Transverse colon (tissue), 4 donors: ENCODE measurements at regions not wholly inside any gene's neighbourhood (a gene's known extent, or its start where the extent isn't known, plus 50 kb on each side); places are given as distances from the start of the nearest gene placed in this dataset.
A peak's percentile ranks its signal among the peaks of the same experiment; 100 is the strongest.
"Not testable (repeated sequence)": the region's sequence is repeated elsewhere in the genome, so short reads cannot be mapped to it uniquely, and the experiment has no call there.

Experiments used
- DNase-seq: peaks from one replicate; pipeline ENCODE4 v3.0.0-alpha.2; 2019
- H3K27ac ChIP-seq, 4 donors: fragments of 200-600 bp; sonication (generic); 2 replicates each; pipeline ENCODE4 v1.5.1; 2016 to 2018; ENCODE audit warnings: inconsistent platforms in 4 of 4
- H3K27me3 ChIP-seq: fragments of 200-600 bp; sonication (generic); 2 replicates; pipeline ENCODE4 v1.5.1; 2017; ENCODE audit warnings: inconsistent platforms
- H3K36me3 ChIP-seq, 4 donors: fragments of 200-600 bp; sonication (generic); 2 replicates each; pipeline ENCODE4 v1.5.1; 2017 to 2019; ENCODE audit warnings: inconsistent platforms in 4 of 4
- H3K4me1 ChIP-seq, 4 donors: fragments of 200-600 bp; sonication (generic); 2 replicates each; pipeline ENCODE4 v1.5.1; 2017 to 2020; ENCODE audit warnings: inconsistent platforms in 4 of 4
- H3K4me3 ChIP-seq, 4 donors: fragments of 200-600 bp; sonication (generic); 1 replicate in 1 of 4; 2 replicates in 3 of 4; pipeline versions ENCODE4 v1.5.1 to v1.6.1; 2017 to 2019; ENCODE audit warnings: inconsistent platforms in 4 of 4
- H3K9me3 ChIP-seq, 2 donors: fragments of 200-600 bp; sonication (generic); 2 replicates each; pipeline ENCODE4 v1.5.1; 2017 to 2019; ENCODE audit warnings: inconsistent platforms in 2 of 2
- WGBS, 2 donors: methylation state at CpG; one replicate each; pipeline ENCODE4 v1.1.5; 2018; ENCODE audit warnings: low coverage in 1 of 2; 5-methylcytosine and 5-hydroxymethylcytosine counted together
- in situ Hi-C, 4 donors: fragments of 200-750 bp; cut with MboI; loops; one replicate each; pipeline versions ENCODE4 v1.15.0 to v1.15.1; 2017; ENCODE audit warnings: low sequenced_read_pairs in 3 of 4, low pct_ligation_motif_present in 1 of 4, low pct_unique_long_range_greater_than_20kb in 1 of 4
- intact Hi-C: fragments of 100-400 bp; cut with DNase I; formaldehyde crosslinking; loops from one replicate; pipeline ENCODE4 v1.15.1; 2023; ENCODE audit warnings: low total_unique reads

DNA sequence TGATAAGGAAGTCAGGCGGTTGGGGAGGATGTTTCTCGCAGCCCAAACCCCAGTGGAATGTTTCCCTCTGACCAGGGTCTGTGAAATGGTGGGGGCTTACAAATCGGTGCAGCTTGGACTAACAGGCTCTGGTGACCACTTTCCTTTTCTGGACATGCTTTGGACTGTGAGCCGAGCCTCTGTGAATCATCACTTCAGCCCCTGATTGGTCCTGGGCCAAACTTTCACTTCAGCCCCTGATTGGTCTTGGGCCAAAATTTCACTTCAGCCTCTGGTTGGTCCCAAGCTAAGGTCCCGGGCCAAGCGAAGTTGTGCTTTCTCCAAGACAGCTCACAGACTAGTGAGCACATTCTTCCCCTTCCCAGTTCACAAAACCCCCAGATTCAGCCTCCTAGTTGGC lies 223.7 kb upstream of the ANKRD20A1 start:
- H3K4me3 ChIP-seq, H3K9me3 ChIP-seq, H3K27me3 ChIP-seq, H3K27ac ChIP-seq, H3K36me3 ChIP-seq, H3K4me1 ChIP-seq, intact Hi-C loops, DNase-seq, in situ Hi-C loops: not testable (repeated sequence)
- 69% methylated on average over 2 of the region's 6 CpGs; no CpG with 5 or more reads in 1 of the 2 donors for WGBS, 2 donors

DNA sequence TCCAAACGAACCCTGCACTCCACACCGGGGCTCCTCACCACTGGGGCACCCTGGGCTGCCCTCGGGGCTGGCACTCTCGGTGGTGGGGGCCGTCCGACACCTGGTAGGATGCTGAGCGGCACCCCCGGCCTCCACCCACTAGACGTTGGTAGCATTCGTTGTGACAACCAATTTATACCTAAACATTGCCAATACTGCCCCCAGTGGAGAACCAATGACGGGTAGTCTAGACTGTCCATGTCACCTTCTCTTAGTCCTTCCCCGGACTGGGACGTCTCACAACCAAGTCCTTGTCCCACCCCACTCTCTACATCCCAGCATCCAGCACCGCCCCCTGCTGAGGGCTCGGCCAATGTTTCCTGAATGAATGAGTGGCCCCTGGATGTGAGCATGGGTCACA lies 246.8 kb upstream of the ANKRD20A1 start:
- in situ Hi-C loops, DNase-seq: not testable (repeated sequence)

DNA sequence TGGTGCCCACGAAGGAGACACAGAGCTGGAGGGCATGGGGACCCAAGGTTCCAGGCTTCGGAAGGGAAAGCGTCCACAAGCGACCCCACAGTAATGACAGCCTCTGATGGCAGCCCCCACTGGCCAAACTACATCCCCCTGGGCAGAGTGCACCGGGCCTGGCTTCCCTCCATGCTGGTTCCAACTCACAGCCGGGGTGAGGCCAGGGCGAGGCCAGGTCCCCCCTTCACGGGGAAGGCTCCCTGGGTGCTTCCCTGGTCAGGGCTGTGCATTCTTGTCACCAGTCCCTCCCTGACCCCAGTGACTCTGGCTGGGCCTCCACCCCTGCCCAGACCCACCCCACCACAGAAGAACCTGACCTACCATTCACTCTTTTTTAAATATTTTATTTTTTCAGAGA lies 248.9 kb upstream of the ANKRD20A1 start:
- in situ Hi-C loops, H3K9me3 ChIP-seq, intact Hi-C loops, H3K27me3 ChIP-seq, DNase-seq, H3K4me3 ChIP-seq, H3K4me1 ChIP-seq, H3K36me3 ChIP-seq, H3K27ac ChIP-seq: not testable (repeated sequence)
- WGBS, 2 donors, result 94% methylated on average over 6 of the region's 8 CpGs; no CpG with 5 or more reads in 1 of the 2 donors

More for the DNA sequence above, 246.8 kb upstream of the ANKRD20A1 start:
- H3K4me1 ChIP-seq, H3K4me3 ChIP-seq, H3K27ac ChIP-seq, intact Hi-C loops, H3K36me3 ChIP-seq, H3K27me3 ChIP-seq, H3K9me3 ChIP-seq: not testable (repeated sequence)
- whole genome bisulfite sequencing, 2 donors, result 84 to 87% methylated on average over 3 to 10 of the region's 15 CpGs

DNA sequence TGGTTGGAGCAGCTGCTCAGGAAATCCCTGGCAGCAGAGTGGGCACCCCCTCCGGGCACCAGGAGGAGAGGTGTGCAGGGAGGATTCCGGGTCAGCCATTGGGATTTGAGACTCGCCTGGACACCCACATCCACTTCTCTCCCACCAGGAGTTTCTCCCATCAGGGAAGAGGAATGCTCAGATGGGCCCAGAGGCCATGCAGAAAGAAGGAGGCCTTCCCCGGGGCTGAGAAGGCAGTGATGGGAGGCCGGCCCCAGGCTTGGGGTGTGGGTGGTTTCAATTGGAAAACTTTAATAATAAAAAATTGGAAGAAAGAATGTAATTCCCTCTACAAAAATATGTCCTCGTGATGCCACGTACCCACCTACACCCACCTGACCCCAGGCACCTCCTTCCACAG lies 249.3 kb upstream of the ANKRD20A1 start:
- H3K4me3 ChIP-seq, H3K27me3 ChIP-seq, in situ Hi-C loops, H3K9me3 ChIP-seq, H3K36me3 ChIP-seq, H3K27ac ChIP-seq, DNase-seq, intact Hi-C loops, H3K4me1 ChIP-seq: not testable (repeated sequence)
- 73% methylated on average over 5 of the region's 7 CpGs; no CpG with 5 or more reads in 1 of the 2 donors for WGBS, 2 donors

DNA sequence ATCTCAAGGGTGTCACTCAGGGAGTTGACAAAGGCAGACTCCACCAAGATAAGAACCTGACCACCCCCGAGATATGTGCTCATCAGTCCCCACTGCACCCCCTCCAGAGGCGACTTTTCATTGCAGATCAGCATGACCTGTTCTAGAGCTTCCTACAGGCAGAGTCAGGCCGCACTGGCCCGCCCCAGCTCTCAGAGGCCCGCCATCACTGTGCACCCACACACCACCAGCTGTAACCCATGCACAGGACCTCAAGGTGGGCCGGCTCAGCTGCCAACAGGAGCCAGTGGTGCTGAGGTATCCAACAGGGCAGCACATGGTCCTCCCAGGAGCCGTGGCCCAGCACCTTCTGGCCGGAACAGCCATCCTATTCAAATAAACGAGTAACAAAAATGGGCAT lies 253.6 kb upstream of the ANKRD20A1 start:
- no CpG with 5 or more reads among the region's 9 CpGs for WGBS, 2 donors
- H3K36me3 ChIP-seq, H3K27me3 ChIP-seq, intact Hi-C loops, H3K4me3 ChIP-seq, H3K4me1 ChIP-seq, H3K27ac ChIP-seq, DNase-seq, in situ Hi-C loops, H3K9me3 ChIP-seq: not testable (repeated sequence)

DNA sequence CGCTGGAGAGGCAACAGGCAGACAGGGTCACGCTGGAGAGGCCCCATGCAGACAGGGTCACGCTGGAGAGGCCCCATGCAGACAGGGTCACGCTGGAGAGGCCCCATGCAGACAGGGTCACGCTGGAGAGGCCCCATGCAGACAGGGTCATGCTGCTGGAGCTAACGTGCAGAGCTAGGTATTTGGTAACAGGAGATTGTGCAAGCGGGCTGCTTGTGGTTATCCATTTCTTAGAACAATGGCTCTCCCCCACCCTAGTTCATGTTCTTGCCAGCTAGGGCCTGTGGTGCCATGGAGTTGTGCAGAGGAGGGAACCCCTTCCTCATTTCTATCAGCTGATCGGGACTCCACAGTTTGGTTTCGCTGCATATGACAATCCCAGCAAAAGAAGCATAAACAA lies 255.1 kb upstream of the ANKRD20A1 start:
- peak; percentile 21 for DNase-seq
- H3K4me3 ChIP-seq, H3K27me3 ChIP-seq, in situ Hi-C loops, intact Hi-C loops, H3K4me1 ChIP-seq, H3K36me3 ChIP-seq, H3K27ac ChIP-seq, H3K9me3 ChIP-seq: not testable (repeated sequence)
- no CpG with 5 or more reads among the region's 9 CpGs for WGBS, 2 donors

DNA sequence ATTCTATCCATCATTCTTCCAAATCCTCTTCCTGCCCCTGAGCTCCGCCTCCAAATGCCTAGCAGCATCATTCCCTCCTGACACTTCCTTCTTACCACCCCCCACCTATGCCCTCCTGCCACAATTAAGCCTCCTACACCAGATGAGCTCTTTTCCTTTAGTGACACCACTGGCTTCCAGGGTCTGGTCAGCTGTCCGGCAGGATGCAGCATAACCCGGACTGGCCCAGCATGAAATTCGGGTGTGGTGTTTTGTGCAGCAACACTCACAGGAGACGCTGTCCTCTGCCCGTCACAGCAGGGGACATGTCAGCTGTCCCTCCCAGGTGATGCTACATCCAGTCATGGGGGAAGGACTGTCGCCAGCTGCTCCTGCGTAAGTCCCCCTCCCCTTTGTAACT lies 266.3 kb upstream of the ANKRD20A1 start:
- no CpG with 5 or more reads among the region's 8 CpGs for WGBS, 2 donors
- DNase-seq, H3K27me3 ChIP-seq, H3K27ac ChIP-seq, H3K36me3 ChIP-seq, intact Hi-C loops, in situ Hi-C loops, H3K9me3 ChIP-seq, H3K4me3 ChIP-seq, H3K4me1 ChIP-seq: not testable (repeated sequence)

DNA sequence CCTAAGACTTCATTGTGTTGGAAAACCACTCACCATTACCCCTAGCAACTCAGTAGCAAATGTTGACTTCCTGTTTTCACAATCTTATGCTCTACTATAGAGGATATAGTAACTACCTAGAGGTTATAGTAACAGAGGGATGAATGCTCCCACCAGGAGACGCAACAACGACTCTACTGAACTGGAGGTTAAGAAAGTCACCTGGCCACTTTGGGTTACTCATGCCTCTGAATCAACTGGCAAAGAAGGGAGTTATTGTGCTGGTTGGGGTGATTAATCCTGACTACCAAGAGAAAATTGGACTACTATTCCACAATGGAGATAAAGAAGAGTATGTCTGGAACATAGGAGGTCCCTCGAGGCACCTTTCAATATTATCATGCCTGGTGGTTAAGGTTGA lies 302.9 kb upstream of the ANKRD20A1 start:
- intact Hi-C loops, H3K36me3 ChIP-seq, H3K27me3 ChIP-seq, H3K9me3 ChIP-seq, H3K4me1 ChIP-seq, in situ Hi-C loops, DNase-seq, H3K27ac ChIP-seq, H3K4me3 ChIP-seq: not testable (repeated sequence)
- WGBS, 2 donors, result no CpG with 5 or more reads among the region's 3 CpGs

DNA sequence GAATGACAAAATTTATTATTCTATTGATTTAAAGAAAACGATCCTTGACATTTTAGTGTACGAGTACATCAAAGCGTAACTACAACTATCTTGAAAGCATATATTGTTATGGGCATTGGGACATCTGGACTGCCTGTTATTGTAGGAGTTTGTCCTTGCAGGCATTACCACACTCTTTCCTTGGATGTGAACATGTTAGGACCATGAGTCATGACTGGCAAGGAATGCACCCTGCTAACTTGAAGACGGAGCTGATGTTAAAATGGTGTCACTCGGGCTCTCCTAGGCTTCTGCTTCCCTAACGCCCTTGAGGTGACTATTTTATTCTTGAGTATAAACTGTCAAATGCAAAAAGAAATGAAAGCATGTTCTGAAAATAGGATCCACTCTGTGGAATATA lies 308.7 kb upstream of the ANKRD20A1 start:
- H3K27me3 ChIP-seq, DNase-seq, H3K4me1 ChIP-seq, H3K9me3 ChIP-seq, in situ Hi-C loops, intact Hi-C loops, H3K36me3 ChIP-seq, H3K4me3 ChIP-seq, H3K27ac ChIP-seq: not testable (repeated sequence)
- WGBS, 2 donors, result no CpG with 5 or more reads among the region's 6 CpGs

DNA sequence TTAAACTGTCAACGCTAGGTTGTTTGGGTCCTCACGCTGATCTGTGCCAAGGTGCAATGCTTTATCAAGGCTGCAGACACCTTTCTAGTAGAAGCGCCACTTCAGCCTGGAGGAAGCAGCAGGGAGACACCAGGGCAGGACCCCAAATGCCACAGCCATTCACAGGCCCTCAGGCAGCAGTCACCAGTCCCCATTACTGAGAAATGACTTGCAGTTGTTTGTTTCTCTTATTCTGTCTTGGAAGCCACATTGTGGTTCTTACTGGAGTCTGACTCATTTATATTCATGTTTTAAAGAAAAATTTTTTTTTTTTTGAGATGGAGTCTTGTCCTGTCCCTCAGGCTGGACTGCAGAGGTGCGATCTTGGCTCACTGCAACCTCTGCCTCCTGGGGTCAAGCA lies 328.9 kb upstream of the ANKRD20A1 start:
- H3K27me3 ChIP-seq, H3K36me3 ChIP-seq, H3K4me1 ChIP-seq, H3K9me3 ChIP-seq, intact Hi-C loops, DNase-seq, H3K4me3 ChIP-seq, in situ Hi-C loops, H3K27ac ChIP-seq: not testable (repeated sequence)
- WGBS, 2 donors, result 0% methylated on average over 1 of the region's 4 CpGs; no CpG with 5 or more reads in 1 of the 2 donors

DNA sequence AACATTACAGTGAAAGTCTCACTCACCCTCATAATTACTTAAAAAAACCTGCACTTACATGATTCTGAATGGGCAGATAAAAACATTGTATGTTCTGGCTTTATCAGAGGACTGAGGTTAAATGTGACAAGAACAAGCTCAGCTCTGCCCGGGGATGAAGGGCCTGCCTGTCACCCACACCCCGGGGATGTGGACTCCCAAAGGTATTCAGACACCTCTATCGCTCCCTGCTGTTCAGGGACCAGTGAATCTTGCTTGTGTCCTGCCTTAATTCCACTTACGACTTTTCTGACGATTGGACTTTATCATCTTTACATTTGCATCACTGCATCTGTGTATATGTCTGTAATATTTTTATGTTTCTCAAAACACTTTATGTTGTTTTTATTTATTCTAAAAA lies 341.8 kb upstream of the ANKRD20A1 start:
- WGBS, 2 donors, result no CpG with 5 or more reads among the region's 5 CpGs
- H3K4me1 ChIP-seq, H3K27ac ChIP-seq, H3K27me3 ChIP-seq, in situ Hi-C loops, intact Hi-C loops, H3K36me3 ChIP-seq, H3K4me3 ChIP-seq, H3K9me3 ChIP-seq, DNase-seq: not testable (repeated sequence)
